Tibial nerve (tissue), 4 donors: ENCODE measurements at regions not wholly inside any gene's neighbourhood (a gene's known extent, or its start where the extent isn't known, plus 50 kb on each side); places are given as distances from the start of the nearest gene placed in this dataset.

Experiments
- CTCF ChIP-seq, 5 experiments: fragments of 200-600 bp in 3 of 5; fragments of 450-650 bp in 2 of 5; sonication (generic) in 3 of 5; IDR thresholded peaks; one replicate each; pipeline ENCODE4 v1.5.1; 2016 to 2019; ENCODE audit warnings: antibody characterized with exemption in 5 of 5, mild to moderate bottlenecking in 3 of 5, moderate library complexity in 2 of 5
- EP300 ChIP-seq, 2 donors: sonication (generic); formaldehyde crosslinking; IDR thresholded peaks; one replicate each; pipeline ENCODE4 v1.6.1; 2017; ENCODE audit warnings: antibody characterized with exemption in 2 of 2, mild to moderate bottlenecking in 1 of 2
- POLR2A ChIP-seq, 2 donors: fragments of 450-650 bp; IDR thresholded peaks; one replicate each; pipeline ENCODE4 v1.6.1; 2017; ENCODE audit warnings: antibody characterized with exemption in 2 of 2, mild to moderate bottlenecking in 2 of 2, moderate library complexity in 2 of 2

GRCh38 chr4:66430856-66431255 lies 760.6 kb upstream of the EPHA5 start:
- TF ChIP-seq EP300 (IDR thresholded peaks at IDR 0.05), result no peak
- no peak for TF ChIP-seq CTCF (IDR thresholded peaks at IDR 0.05)
- TF ChIP-seq POLR2A (IDR thresholded peaks at IDR 0.05), result no peak
